Jurkat, Clone E6-1 (cell line): ENCODE measurements at regions not wholly inside any gene's neighbourhood (a gene's known extent, or its start where the extent isn't known, plus 50 kb on each side); places are given as distances from the start of the nearest gene placed in this dataset.
A peak's percentile ranks its signal among the peaks of the same experiment; 100 is the strongest.
"Not testable (repeated sequence)": the region's sequence is repeated elsewhere in the genome, so short reads cannot be mapped to it uniquely, and the experiment has no call there.

Experiments used
- DNase-seq: peaks from one replicate; pipeline ENCODE4 v3.0.0-alpha.2; 2011; ENCODE audit warnings: low read depth, low spot score
- H3K4me3 ChIP-seq: 2 replicates; pipeline ENCODE4 v1.5.1; 2011; ENCODE audit warnings: mild to moderate bottlenecking, low read length, control low read depth, moderate library complexity

GRCh38 chr3:59237121-59237520 lies 187.3 kb upstream of the CFAP20DC start:
- DNase-seq = no peak

DNA sequence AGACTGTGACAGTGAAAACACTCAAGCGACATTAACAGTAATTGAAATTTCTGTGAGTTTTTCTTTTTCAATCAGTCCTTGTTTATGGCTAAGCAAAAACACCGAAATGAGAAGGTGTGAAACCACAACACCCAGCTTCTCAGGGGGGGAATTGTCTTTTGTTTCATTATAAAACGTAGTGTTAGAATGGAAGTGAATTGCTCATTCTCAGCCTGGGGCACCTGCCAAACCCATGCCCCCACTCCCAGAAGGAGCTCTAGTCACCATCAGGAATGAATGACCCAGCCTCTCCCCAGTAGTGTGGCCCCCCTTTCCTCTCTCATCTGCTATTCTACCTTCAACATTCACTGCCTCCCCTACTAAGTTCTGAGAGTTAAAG lies 185.8 kb upstream of the CFAP20DC start:
- no peak overlapping the region for H3K4me3 ChIP-seq
- no peak for DNase-seq

More at GRCh38 chr3:59237121-59237520, 187.3 kb upstream of the CFAP20DC start:
- no peak overlapping the region for H3K4me3 ChIP-seq

GRCh38 chr3:59234884-59235633 lies 185.2 kb upstream of the CFAP20DC start:
- DNase-seq = no peak
- no peak overlapping the region for H3K4me3 ChIP-seq

- H3K4me3 ChIP-seq, DNase-seq: not testable (repeated sequence)
Measured at GRCh38 chr3:59230379-59230778, 180.6 kb upstream of the CFAP20DC start.

GRCh38 chr3:59213860-59214259 lies 164.0 kb upstream of the CFAP20DC start:
- no peak overlapping the region for H3K4me3 ChIP-seq
- DNase-seq = no peak

- DNase-seq = peak; percentile 28
- H3K4me3 ChIP-seq = no peak overlapping the region
Measured at GRCh38 chr3:59212128-59212779, 162.4 kb upstream of the CFAP20DC start.

DNA sequence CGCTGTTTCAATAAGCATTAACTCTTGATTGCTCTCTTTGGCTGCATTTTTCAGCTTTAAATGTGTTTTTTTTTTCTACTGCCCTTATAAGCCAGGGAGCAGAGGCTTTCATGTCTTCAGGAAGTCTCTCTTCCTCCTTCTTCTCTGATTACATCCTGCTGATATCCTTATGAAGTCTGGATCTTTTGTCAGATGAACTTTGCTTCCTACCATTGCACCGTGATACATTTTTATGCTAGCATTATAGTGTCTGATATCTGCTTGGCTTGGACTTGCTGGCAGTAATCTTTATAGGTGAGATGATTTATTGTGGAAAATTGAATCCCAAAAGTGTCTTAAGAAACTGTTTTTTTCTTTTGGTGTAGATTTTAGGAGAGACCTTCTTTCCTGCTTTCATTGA lies 160.4 kb upstream of the CFAP20DC start:
- DNase-seq = no peak
- no peak overlapping the region for H3K4me3 ChIP-seq

GRCh38 chr3:59192473-59192872 lies 142.6 kb upstream of the CFAP20DC start:
- no peak overlapping the region for H3K4me3 ChIP-seq
- no peak for DNase-seq

DNA sequence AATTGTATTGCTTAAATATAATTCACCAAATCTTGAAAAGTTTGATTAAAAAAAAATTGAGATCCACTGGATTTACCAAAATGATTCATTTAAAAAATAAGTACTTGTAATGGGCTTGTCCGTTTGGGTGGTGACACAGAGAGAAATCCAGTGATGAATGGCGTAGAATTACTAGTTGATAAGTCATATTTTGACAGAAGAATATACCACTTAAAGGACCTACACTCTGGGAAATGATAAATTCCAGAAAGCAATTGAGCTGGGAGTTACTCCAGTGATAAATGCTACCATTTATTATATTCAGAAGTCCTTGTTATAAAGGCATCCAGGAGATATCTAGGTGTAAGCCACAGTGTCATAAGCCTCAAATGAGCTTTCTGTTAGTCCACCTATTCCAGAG lies 141.8 kb upstream of the CFAP20DC start:
- DNase-seq = no peak
- no peak overlapping the region for H3K4me3 ChIP-seq

DNA sequence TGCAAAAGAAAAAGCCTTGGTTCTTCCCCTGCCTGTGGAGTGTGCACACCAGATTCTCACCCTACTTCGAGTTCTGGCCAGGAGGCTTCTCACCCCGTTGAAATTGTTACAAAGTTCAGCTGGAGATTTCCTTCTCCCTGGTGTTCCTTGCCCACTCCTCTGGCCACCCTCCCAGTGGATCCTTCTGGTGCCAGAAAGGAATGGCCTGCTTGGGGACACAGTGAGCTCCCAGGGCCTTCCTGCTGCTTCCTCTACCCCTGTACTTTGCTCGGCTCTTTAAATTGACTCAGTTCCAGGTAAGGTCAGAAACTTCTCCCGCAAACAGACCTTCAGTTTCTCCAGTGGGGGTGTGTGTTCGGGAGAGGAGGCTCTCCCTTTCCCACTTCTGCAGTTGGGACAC lies 140.1 kb upstream of the CFAP20DC start:
- no peak for DNase-seq
- no peak overlapping the region for H3K4me3 ChIP-seq

DNA sequence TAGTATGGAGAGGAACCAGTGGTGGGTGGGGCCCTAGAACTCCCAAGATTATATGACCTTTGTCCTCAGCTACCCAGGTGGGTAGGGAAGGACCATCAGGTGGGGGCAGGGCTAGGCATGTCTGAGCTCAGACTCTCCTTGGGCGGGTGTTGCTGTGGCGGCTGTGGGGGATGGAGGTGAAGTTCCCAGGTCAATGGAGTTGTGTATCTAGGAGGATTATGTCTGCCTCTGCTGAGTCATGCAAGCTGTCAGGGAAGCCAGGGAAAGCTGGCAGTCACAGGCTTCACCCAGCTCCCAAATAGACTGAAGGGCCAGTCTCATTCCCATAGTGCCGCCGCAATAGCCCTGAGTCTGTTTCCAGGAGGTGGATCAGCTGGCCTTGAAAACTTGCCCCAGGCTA lies 139.7 kb upstream of the CFAP20DC start:
- DNase-seq = no peak
- no peak overlapping the region for H3K4me3 ChIP-seq

- no peak overlapping the region for H3K4me3 ChIP-seq
- DNase-seq = peak; percentile 24
Measured at GRCh38 chr3:59186725-59187124, 136.9 kb upstream of the CFAP20DC start.

DNA sequence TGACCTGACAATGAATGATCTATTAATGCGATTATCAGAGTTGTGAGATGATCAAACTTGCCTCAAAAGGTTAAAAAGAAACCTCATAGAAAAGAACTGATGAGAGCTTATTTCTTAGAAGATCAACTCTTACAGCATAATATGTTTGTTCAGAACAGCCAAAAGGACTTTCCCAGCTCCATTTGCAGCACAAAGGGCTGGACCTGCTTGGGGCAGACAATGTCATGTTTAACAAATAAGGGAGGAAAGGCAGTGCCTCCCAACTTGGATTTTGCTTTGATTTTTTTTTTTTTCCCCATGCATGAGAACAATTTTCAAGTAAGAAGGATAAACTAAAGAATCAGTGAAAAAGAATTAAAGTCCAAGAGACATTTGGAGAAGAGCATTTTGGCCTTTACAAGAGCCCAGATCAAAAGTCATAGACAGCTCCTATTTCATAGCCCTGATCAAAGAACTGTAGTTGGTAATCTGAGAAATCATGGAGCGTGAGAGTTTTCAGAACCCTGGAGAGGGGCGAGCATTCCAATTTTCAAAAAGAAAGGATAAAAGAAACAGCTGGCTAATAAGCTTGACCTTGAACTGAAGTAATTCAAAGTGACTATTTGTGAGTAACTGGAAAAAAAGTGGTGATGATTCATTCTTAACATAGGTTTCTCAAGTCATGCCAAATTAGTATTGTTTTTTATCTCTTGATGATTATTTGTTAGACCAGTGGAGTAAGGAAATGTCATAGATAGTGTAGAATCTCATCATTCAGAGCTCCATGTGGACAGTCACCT lies 136.0 kb upstream of the CFAP20DC start:
- no peak for DNase-seq
- H3K4me3 ChIP-seq = no peak overlapping the region

DNA sequence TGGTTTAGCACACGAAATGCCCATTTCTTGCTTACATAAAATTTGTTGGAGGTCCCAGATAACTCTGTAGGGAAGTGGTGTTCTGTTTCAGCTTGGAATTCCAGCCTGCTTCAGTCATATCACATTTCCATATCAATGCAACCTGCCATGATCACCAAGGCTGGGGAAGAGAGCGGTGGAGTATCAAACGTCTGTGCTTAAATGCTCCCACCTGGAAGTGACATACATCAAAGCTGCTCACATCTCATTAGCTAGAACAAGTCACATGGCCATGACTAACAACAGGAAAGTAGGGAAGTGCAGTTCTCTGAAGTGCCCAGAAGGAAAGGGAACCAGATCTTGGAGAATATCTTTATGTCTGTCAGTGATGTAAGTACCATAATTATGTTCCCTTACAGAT lies 130.2 kb upstream of the CFAP20DC start:
- H3K4me3 ChIP-seq = no peak overlapping the region
- DNase-seq = no peak

DNA sequence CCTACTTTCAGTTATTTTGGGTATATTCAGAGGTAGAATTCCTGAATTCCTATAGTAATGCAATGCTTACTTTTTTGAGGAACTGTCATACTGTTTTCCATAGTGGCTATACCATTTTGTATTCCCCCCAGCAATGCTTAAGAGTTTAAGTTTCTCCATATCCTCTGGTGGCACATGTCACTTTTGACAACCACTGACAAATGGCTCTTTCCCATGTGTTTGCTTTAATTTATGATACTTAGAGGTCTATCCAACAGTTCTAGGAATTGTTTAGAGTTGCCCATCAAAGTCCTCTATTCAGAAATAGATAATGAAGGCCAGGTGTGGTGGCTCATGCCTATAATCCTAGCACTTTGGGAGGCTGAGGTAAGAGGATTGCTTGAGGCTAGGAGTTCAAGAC lies 128.9 kb upstream of the CFAP20DC start:
- no peak for DNase-seq
- no peak overlapping the region for H3K4me3 ChIP-seq

GRCh38 chr3:59171491-59171890 lies 121.7 kb upstream of the CFAP20DC start:
- H3K4me3 ChIP-seq = no peak overlapping the region
- DNase-seq = no peak

GRCh38 chr3:59170166-59170565 lies 120.3 kb upstream of the CFAP20DC start:
- not testable (repeated sequence) for DNase-seq, H3K4me3 ChIP-seq

- DNase-seq = no peak
- no peak overlapping the region for H3K4me3 ChIP-seq
Measured at GRCh38 chr3:59167756-59168155, 117.9 kb upstream of the CFAP20DC start.

DNA sequence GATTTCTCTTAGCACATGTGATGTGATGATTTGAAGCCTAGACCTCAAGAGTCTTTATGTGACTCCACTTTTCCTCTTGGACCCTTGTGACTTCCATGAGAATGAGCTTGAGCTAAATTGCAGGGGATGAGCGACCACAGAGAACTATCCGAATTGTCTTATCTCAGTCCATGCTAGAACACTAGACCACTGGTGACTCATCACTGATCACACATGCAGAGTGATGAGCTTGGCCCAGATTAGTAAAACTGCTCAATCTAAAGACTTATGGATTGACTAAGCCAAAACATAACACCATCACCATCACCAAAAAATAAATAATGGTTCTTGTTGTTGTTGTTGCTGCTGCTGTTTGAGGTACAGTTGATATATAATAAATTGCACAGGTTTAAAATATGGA lies 114.1 kb upstream of the CFAP20DC start:
- DNase-seq = no peak
- H3K4me3 ChIP-seq = no peak overlapping the region

- H3K4me3 ChIP-seq = no peak overlapping the region
Measured at GRCh38 chr3:59161048-59161447, 111.2 kb upstream of the CFAP20DC start.

More at GRCh38 chr3:59161048-59161447, 111.2 kb upstream of the CFAP20DC start:
- no peak for DNase-seq
